HG02943 (cell line): ENCODE measurements at regions not wholly inside any gene's neighbourhood (a gene's known extent, or its start where the extent isn't known, plus 50 kb on each side); places are given as distances from the start of the nearest gene placed in this dataset.
"Not testable (repeated sequence)": the region's sequence is repeated elsewhere in the genome, so short reads cannot be mapped to it uniquely, and the experiment has no call there.

Experiments
- ATAC-seq: cut with Tn5 transposase; IDR thresholded peaks from one replicate; pipeline ENCODE4 v1.9.1; 2021; ENCODE audit warnings: mild to moderate bottlenecking, low read depth, moderate library complexity; ENCODE audit not compliant: unreplicated experiment

DNA sequence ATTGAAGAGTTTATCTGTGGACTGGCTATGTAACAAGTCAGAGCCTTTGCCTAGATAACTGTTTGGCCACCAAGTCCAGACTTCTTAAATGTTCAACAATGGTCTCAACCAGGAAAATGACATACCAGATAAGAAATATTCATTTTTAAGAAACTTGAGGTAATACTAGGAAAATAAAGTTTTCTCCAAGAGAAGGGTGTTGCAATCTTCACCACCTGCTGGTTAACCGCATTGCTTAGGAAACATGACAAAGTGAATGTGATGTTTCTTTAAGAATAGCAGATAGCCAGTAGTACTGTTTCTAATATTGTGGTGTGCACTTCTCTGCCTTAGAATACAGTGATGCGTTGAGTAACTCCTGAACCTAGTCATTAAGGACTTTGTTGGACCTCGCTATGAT, 321.5 kb upstream of the CADM2 start:
- no peak for ATAC-seq

DNA sequence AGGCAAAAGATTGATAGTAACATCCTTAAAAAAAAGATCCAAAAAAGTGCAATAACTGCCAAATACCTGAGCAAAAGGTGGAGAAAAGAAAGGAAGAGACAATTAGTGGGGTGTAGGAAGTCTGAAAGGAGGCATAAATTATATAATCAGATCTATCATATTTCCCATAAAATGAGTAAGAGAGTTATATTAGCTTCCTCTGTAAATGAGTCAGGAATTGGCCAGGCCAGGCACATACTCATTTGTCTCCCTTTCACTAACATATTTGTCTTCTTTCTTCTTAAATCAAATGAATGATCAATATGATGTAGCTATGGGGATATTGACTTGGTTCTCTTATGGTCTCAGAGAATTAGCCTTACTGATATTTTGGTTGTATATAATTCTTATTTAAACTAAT, 292.3 kb upstream of the CADM2 start:
- ATAC-seq: no peak

DNA sequence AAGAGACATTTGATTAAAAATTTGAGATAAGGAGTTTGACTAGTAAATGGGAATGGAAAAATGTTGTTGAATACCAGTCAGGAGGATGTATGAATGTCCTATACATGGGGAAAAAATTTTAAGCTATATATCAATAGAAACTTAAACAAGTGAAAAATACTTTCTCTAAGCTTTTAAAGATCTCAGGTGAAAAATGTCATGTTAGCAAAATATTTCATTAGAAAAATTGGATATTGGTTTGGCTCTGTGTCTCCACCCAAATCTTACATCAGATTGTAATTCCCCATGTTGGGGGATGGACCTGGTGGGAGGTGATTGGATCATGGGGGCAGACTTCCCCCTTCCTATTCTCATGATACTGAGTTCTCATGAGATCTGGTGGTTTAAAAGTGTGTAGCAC, 279.6 kb upstream of the CADM2 start:
- no peak for ATAC-seq

DNA sequence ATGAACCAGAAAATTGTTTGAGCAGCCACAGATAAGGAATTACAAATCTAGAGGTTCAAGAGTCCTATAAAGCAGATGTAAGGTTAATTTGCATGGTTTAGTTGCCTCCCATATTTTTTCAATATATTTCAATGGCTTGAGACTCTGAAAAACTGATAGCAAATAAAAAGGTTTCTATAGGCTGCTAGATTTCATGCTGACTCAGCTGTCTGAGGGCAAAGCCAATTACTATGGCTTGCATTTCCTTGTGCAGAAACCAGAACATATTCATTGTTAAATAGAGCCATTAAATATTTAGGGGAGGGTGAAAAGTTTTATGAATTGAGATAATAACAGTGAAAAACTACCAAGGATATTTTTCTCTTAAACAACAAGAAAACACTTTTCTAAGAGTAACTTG, 278.1 kb upstream of the CADM2 start:
- ATAC-seq: no peak

DNA sequence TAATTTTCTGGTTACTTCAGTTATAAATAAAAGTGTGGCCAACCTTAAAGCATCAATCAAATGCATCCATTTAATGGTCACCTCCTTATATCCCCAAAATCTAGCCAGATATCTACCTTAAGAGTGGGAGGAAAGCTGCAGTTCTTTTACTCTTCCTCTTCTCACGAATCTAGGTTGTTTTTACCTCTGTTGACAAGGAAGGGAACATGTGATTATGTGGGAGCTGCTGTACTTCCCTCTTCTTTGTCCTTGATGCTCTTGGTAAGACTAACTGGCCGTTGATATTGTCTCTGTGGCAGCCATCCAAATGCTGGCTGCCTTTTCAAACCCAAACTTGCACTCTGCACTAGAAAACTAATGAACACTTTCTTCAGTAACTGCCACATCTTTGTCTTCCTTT, 275.3 kb upstream of the CADM2 start:
- ATAC-seq: no peak

DNA sequence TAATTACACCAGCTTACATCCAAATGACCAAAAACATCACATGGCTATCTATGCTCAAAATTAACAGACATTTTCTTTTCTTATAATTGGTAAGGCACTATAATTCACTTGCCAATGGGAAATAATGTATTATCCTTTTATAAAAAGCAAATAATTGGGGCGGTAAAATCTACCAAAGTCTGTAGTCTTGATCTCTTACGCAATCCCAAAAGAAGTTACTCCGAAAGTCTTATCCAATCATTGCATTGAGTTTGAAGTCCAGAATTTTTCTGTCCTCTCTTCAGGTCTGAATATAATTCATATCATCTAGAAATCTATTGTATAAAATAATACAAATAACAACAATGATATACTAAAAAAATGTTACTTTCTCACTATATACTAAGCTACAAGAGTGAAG, 273.3 kb upstream of the CADM2 start:
- ATAC-seq: no peak

DNA sequence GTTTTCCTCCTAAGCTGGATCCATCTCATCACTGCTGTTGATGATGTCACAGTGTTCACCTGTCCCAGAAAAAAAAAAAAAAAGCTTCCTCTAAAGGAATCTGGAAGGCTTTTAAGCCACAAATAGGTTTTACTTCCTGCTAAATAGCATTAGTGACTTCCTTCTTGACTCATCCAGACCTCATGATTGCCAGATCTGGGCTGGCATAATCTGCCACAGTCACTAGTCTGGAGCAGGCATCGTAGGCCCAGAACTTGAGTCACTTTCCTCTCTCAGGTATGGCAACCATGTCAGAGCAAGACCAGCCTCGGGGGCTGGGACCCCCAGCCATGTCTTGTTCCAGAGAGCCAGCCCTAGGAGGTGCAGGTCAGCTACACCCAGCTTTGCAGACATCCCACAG, 266.5 kb upstream of the CADM2 start:
- ATAC-seq: no peak

DNA sequence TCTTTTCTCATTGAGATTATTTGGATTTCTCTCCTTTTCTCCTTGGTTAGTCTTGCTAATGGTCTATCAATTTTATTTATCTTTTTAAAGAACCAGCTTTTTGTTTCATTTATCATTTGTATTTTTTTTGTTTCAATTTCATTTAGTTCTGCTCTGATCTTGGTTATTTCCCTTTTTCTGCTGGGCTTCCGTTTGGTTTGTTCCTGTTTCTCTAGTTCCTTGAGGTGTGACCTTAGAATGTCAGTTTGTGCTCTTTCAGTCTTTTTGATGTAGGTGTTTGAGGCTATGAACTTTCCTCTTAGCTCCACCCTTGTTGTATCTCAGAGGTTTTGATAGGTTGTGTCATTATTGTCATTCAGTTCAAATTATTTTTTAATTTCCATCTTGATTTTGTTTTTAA, 248.5 kb upstream of the CADM2 start:
- ATAC-seq: not testable (repeated sequence)

DNA sequence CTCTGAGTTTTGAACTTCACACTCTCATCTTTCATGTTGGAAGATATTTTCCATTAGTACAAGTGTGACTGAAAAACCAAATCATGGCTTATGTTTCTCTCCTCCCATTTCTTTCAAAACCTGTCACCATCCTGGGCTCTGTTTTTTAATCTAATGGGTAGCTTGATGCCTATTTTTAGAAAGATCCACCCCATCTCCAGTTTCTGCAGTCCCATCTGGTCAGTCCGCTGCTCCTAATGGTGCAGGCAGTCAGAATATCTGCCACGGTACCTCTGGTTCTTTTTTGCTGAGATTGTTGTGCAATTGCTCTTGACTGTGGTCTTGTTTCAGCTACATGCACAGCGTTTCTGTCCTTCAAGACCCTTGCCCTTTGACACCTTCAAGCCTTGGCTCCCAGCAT, 240.9 kb upstream of the CADM2 start:
- no peak for ATAC-seq

DNA sequence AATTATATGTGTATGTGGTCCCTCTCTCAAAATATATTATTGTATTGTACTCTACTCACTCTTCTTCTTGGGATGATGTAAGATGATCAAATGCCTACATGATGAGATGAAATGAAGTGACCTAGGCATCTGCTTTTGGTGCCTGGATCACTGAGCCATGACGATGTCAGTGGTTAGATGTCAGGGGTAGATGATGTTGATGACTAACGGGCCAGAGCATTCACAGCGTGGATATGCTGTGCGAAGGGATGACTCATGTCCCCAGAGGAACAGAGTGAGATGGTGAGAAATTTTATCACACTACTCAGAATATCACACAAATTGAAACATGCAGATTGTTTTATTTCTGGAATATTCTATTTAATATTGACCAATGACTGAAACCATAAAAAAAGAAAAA, 233.9 kb upstream of the CADM2 start:
- ATAC-seq: no peak

DNA sequence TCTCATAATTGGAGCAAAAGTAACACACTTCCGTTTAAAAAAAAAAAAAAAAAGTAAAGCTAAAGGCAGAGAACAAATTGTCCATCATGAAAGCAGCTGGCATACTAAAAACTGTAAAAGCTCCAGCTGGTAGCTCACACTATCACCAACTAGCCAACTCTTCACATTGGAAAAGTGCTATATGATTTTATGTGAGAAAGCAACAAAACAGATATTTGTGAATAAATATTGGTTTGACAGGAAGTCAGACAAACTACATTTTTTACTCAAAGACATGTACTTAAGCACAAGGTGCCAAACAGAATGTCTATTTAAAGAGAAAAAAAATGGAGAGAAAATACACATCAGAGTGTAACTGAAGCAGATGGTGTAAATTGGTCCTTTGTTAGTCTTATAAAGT, 231.2 kb upstream of the CADM2 start:
- no peak for ATAC-seq

DNA sequence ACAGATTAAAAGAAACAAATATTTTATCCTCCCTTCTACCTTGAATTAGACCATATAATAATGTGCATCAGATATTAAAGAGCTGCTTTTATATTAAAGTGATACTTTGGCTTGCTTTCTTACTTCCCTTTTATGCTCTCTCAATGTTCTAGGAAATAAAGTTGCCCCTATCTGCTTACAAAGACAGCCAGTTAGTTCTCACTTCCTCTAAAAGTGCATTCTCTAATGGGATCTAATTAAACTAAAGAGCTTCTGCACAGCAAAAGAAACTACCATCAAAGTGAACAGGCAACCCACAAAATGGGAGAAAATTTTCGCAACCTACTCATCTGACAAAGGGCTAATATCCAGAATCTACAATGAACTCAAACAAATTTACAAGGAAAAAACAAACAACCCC, 224.1 kb upstream of the CADM2 start:
- ATAC-seq: not testable (repeated sequence)

DNA sequence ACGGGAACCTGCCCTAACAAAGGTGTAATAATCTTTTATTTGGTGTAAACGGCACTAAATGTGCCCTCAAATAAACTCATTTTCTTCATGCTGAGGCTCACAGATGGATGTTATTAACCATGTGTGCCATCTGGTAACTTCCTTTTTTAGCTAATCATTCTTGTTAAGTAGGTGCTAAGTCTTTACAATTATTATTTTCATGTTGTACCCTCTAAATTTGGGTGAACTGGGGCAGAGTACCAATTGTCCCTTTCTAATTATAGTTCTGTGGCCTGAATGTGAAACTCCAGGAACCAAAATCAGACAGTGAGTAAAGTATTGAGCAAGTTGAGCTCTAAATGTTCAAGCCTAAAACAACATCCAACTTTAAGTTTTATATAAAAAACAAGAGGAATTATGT, 220.7 kb upstream of the CADM2 start:
- ATAC-seq: no peak

DNA sequence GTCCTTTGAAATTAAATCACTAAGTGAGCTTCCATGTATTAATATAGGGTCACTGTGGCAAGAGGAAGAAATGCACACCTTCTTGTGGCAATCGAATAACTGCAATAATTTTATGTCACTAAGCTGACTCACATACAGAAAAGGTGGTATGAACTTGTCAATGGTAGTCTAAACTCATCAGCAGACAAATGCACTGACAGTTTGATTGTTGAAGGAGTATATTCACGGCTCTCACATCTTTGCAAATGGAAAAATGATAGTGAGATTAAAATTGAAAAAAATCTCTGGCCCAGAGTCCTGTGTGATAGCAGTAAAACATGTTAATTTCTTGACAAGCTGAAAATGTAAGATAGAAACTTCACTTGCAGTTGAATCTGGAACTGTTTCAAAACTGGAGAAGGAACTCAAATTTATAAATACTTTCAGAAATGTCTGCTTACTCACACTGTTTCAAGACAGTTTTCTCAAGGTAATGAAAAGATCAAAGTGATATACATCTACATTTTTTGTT, 215.8 kb upstream of the CADM2 start:
- ATAC-seq: no peak

DNA sequence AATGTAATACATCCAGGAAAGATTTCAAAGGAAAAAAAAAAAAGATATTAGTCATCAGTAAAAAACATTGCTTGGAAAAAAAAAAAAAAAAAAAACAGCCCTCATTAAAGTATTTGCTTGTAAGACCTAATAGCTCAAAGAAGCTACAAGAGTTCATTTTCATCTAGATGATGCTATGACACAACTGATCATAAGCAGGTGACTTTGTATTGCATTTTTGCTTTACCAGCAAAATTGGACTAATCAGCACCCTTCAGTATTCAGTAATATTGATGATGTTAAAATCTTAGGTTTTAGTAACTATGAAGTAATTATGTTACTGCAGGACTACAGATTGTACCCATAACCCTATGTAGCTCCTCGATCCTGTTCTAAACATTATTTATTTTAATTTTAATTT, 214.7 kb upstream of the CADM2 start:
- ATAC-seq: no peak

DNA sequence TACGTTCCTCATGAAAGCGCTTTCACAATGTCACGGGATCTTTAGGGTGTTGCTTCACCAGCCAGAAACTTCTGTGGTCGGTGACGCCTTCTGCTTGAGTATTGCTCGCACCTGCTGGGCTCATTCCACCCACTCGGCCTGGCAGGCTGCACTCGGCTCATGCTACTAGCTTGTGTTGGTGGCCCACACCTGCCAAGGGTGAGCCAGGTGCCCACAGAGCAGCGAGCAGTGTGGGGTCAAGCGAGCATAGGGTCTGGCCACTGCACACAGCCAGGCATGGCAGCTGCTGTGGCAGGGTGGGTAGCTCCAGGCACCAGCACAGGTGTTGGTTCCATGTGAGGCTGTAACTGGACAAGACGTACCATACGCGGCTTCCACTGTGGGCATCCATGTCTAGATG, 202.9 kb upstream of the CADM2 start:
- no peak for ATAC-seq

DNA sequence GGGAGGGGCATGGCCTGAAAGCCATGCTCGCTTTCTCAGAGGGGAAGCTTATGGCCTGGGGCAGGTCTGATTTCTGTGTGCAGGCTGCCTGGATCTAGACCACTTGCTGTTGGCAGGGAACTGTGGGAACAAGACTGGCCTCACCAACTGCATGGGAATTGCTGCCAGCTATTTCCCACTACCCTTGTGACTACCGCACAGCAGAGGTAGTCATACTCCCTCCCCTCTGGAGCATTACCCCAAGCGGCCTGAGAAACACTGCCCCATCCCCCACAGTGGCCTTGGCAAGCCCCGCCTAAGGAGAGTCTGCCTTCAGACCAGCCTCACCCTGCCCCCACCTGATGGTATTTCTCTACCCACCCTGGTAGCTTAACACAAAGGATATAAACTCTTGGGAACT, 199.4 kb upstream of the CADM2 start:
- no peak for ATAC-seq

DNA sequence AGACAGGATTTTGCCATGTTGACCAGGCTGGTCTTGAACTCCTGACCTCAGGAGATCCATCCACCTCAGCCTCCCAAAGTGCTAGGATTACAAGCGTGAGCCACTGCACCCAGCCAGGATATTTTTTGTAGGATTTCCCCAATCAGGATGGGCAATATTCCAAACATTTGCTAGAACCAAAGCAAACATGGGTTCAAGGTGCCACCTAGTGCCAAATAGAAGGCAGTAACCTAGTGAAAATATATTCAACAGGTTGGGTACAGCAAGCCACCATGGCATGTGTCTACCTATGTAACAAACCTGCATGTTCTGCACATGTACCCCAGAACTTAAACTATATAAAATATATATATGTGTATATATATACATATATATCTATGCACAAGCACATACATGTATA, 185.9 kb upstream of the CADM2 start:
- no peak for ATAC-seq

DNA sequence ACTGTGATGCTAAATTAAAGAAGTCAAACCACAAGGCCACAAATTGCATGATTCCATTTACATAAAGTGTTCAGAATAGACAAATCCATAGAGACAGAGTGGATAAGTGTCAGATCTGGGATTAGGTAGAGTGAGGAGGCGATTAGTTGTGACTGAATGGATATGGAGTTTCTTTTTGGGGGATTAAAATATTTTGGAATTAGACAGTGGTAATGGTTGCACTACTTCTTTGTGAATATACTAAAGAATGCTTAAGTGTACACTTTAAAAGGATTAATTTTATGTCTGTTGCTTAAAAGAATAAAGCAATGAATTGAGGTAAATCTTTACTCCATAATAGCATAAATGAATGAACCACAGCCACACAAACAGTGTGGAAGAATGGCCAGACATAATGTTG, 175.5 kb upstream of the CADM2 start:
- no peak for ATAC-seq

DNA sequence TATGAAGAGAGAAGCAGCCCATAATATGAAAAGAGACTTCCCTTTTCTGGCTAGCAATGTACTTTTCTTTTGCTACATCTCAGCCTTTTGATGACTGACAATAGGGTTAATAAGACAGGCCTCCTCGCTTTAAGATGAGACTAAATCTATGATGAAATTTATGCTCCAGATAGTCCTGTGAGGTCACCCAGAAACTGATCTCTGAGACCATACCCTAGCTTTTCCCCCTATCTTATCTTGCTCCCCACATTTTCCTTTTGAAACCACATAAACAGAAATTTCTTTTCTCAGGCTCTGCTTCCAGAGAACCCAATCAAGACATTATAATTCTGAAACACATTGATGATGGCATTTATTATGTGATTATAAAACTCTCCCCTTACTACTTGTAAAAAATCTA, 168.8 kb upstream of the CADM2 start:
- no peak for ATAC-seq

DNA sequence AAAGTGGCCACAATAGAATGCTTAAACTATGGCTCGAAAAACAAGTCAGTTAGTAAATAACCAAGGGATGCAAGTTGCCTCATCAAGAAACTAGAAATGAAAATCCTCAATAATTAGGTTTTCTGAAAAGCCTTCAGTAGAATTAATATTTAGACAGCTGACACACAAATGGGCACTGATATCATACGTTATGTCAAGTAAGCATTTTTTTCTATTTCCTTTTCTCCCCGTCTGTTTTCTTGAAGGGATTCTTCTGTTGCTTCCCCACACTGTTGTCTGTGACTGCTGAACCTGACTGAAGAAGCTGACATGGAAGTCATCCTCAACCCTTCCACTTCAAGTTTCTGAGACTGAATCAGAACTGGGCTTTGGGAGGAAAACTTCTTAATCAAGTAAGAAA, 151.8 kb upstream of the CADM2 start:
- no peak for ATAC-seq

DNA sequence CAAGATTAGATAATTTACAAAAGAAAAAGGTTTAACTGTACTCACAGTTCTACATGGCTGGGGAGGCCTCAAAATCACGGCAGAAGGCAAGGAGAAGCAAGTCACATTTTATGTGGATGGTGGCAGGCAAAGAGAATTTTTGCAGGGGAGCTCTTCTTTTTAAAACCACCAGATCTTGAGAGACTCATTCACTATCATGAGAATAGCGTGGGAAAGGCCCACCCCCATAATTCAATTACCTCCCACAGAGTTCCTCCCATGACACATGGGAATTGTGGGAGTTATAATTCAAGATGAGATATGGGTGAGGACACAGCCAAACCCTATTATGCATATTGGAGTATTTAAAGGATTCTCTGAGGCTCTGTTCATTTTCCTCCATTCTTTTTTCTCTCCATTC, 138.7 kb upstream of the CADM2 start:
- no peak for ATAC-seq

DNA sequence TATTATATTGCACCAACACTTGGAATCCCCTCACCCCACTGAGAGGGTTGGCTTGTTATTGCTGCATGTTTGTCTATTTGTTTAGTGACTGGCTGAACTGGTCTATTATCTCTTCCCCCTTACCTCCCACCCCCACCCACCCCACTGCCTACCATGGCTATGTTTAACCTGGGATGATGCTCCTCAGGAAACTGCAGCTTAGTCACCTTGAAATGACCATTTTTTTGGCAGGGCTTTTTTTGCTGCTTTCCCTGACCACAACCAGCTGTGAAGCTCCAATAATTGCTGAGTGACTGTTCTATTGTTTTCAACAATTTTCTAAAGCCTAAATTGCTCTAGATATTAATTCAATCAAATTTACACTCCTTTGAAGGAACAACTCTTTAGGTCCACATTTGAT, 137.9 kb upstream of the CADM2 start:
- ATAC-seq: no peak

DNA sequence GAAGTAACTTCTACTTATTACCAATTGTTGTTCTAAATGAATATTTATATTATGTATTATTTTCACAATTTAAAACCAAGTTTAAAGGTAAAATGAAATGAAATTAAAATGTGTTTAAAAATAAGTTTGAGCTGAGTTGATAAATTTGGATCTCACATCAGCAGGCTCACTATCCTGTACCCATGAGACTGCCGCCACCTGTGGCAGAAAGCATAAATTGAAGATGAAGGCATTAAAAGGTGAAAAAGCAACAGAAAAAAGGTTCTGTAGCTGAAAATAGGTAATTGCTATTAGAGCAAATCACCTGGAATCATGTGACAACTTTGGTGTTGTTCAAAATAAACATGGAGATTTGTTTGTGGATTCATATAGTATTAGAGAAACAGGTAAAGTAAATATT, 133.0 kb upstream of the CADM2 start:
- no peak for ATAC-seq
